Stimulated activated CD8-positive, alpha-beta memory T cell treated with anti-CD3 and anti-CD28 coated beads, Interleukin-4, amount 100 ng/mL, for 24 hours (primary cell): ENCODE measurements at regions not wholly inside any gene's neighbourhood (a gene's known extent, or its start where the extent isn't known, plus 50 kb on each side); places are given as distances from the start of the nearest gene placed in this dataset.
"Not testable (repeated sequence)": the region's sequence is repeated elsewhere in the genome, so short reads cannot be mapped to it uniquely, and the experiment has no call there.

Source experiments
- DNase-seq: peaks from one replicate; pipeline ENCODE4 v3.0.0-alpha.2; 2020; ENCODE audit warnings: low read depth

DNA sequence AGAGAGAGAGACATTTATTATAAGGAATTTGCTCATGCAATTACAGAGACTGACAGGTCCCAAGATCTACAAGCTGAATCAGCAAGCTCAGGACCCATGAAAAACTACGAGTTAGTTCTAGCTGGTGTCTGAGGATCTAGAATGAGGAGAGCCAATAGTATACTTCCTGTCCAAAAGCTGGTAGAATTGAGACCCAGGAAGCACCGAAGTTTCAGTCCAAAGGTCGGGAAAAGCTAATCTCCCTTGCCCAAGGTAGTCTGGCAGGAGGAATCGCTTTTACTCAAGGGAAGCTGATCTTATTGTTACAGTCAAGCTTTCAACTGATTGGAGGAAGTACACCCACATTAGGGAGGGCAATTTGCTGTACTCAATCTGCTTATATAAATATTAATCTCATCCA is 389.6 kb downstream of the ADCYAP1 start:
- DNase-seq: no peak

DNA sequence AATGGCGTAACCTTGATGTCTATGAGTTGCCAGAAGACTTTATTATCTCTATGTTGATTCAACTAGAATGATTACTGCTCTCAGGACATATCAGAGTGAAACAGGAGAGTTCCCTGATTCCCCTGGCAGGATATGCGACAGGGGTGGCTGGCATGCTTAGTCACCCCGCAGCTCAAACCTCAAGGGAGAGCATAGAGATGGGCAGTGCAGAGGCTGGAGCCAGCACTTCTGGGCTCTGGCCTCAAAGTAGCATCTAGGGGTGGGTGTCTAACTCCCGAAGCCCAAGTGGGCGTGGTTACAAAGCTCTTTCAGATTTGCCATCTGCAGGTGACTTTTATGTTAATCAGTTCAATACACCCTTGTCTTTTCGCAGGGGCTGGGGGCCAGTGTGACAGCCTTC is 391.6 kb downstream of the ADCYAP1 start:
- DNase-seq: no peak

DNA sequence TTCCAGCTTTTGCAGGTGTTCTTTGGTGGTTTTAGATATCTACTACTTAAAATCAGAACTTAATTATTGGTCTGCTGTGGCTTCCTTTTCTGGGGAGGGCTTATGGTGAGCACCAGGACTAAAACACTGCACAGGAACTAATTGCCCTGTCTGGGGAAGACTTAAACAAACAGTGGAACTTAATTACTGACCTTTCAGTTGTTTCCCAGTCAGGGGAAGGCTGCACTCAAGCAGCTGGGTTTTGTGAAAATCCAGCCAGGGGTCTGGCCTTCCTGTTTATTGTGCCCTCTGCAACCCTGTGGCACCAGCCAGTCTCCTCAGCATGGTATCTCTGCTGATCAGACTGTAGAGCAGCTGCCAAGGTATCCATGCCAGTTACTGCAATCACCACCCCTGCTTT is 398.2 kb downstream of the ADCYAP1 start:
- no peak for DNase-seq

DNA sequence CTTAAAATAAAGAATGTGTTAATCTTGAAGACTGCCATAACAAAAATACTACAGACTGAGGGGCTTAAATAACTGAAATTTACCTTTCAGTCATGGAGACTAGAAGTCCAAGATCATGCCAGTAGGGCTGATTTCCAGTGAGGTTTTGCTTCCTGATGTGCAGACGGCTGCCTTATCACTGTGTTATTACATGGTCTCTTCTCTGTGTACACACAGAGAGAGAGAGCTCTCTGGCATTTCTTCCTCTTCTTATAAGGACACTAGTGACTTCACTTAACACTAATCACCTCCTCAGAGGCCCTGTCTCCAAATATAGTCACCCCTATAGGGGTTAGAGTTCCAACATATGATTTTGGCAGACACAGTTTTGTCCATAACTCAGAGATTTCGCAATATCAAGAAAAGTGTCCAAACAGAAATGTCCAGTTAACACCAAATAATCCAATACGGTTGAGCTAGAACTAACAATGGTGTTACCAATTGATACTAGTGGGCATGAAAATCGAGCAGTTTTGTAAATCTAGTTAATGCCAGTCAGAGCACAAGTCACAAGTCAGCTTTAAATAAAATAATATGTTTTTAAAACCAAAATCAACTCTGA is 399.8 kb downstream of the ADCYAP1 start:
- DNase-seq: no peak

DNA sequence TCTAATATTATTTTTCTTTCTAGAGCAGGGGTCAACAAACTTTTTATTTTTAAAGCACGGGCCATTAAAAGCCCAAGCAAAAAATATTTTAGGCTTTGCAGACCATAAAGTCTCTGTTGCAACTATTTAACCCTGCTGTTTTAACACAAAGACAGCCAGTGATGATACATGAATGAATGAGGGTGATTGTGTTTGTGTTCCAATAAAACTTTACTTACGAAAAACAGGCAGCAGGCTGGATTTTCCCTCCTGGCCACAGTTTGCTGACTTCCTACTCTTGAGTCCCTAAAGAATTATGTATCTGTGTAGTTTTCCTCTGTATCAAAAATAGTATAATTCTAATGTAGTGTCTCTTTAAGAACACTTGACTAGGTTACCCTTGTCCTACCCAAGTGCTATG is 402.0 kb downstream of the ADCYAP1 start:
- no peak for DNase-seq

DNA sequence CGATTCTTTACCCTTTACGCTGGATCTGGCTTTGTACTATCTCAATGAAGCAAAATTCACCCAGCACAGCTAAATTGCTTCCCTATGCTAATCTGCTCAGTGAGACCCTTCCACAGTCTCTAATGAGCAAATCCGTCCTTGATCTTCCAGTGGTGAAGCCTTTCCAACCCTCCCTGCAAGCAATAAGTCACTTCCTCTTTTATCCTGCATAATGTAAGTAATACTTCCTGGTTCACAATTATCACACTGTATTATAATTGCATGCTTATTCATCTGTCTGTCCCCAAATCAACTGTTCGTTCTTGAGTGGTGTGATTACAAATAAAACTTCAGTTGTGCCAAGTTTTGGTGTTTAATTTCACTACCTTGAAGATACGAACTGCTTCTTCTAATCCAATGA is 404.0 kb downstream of the ADCYAP1 start:
- DNase-seq: no peak

DNA sequence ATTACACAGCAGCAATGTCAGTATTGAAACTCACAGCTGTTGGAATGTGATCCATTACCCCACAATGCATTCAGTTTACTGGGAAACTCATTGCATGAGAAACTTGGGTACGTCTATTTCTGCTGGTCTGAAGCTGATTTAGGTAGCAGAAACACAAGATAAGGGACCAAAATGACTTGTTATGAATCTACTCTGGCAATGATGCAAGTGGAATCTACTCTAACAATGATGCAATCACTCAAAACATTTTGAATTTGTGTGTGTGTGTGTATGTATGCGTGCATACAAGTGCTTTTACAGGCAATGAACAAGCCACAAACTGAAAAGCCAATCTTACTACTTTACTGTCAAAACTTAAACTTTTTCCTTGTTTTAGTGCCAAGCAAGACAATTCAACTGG is 406.7 kb downstream of the ADCYAP1 start:
- no peak for DNase-seq

DNA sequence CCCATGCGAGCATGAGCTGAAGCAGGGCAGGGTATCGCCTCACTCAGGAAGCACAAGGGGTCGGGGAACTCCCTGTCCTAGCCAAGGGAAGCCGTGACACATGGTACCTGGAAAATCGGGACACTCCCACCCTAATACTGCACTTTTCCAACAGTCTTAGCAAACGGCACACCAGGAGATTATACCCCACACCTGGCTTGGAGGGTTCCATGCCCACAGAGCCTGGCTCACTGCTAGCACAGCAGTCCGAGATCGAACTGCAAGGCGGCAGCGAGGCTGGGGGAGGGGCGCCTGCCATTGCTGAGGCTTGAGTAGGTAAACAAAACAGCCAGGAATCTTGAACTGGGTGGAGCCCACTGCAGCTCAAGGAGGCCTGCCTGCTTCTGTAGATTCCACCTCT is 430.7 kb downstream of the ADCYAP1 start:
- not testable (repeated sequence) for DNase-seq

DNA sequence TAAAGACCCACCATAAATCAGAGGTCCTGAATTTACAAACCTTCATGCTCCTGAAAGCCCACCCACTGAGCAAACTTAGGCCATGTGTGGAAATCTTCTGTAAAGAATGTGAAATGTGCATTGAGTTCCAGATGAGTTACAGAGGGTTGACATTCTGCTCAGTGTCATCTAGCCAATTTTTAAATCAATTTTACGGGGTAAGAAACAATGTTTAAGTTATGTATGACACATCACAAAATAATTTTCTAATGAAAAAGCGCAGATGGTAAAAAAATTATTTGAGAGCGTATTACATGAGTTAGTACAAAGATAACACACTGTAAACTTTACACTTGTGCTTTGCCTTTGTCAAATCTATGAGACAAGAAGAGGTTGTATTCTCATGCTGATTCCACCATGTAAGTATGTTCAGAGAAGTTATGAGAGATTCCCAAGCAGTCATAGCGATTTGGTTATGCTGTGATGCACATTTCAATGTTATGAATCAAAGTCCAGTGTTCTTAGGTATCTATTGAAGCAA is 446.3 kb downstream of the ADCYAP1 start:
- DNase-seq: no peak

DNA sequence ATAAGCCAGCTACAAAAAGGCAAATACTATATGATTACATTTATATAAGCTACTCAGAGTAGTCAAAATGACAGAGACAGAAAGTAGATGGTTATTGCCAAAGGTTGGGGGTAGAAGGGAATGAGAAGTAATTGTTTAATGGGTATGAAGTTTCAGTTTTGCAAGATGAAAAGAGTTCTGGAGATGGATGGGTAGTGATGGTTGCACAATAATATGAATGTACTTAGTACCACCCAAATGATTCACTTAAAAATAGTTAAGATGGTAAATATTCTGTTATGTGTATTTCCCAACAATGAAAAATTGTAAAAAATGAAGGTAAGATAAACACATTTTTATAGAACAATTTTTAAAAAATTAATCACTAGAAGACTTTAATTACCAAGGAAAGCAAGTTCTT is 448.4 kb downstream of the ADCYAP1 start:
- no peak for DNase-seq

DNA sequence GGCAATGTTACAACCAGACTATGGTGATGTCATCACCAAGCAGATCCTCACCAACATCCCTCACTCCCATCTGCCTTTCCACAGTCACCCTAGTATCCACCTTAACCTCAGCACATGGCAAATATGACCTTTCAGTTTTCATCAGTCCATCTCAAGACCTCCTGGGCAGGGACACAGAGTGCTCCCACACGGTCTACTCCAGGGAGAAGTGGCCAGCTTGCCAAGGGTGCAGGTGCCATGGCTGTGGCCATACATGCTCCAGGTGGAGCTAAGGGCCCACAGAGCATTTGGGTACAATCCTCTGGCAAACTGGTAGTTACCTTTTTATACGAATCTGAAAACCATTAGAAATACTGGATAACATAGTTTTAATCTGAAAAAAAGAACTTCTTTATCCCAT is 453.1 kb downstream of the ADCYAP1 start:
- DNase-seq: no peak

DNA sequence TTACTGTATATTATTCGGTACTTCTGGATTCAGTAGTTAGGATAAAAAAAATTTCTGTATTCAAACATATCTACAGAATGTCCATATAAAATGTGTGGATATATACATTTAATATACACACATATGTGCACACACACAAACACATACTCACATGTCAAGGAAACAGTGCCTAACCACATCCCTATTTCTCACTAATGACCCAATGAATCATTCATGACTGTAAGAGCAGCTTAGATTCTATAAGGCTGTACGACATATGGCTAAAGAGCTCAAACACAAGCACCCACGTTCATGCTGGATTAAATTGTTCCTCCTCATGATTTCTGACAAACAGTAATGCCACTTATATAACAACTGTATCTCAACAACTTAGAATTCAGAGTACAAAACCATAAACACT is 457.3 kb downstream of the ADCYAP1 start:
- DNase-seq: no peak

DNA sequence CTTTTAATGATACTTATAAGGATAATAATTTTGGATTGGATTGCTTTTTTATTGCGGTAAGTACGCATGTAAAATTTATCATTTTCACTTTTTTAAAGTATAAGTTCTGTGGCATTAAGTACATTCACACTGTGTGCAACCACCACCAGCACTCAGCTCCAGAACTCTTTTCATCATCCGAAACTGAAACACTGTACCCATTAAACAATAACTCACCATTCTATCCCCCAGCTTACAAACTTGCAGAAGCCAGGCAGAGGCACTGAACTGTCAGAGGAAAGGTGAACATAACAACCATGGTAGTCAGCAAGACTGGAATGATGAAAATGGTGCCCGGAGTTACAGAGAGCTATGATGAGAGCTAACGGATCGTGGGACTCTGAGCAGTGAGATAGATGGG is 465.9 kb downstream of the ADCYAP1 start:
- no peak for DNase-seq

DNA sequence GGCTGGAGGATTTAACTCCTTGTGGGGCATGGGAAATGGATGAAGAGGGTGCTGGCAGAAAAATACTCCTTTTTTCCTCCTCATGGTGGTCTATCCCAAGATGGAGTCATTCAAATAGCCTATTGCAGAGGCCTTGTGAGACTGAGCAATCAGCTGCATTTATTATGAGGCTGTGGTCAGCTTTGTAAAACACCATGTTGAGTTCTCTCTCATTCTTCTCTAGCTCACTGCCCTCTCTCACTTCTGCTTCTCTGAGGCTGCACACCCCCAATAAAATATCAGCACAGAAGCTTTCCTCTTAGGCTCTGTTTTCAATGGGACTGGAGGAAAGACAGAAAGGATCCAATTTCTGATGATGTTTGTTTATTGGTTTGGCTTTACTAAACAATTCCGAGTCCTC is 467.1 kb downstream of the ADCYAP1 start:
- no peak for DNase-seq

DNA sequence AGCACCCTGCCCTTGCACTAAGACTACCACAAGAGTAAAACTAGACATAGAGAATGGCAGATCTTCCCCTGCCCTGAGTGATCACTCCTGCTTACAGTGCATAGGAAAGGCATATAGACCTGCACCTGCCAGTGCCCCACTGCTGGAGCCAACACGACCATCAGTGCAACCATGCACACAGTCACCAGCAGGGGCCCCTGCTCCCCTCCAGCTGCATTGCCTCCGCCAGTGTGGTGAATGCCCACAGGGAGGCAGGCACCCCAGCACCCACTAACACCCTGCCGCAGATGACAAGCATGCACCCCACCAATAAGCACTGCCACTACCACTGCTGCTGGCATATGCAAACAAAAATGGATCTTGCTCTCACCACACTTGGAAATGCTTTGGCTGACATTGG is 478.8 kb downstream of the ADCYAP1 start:
- no peak for DNase-seq

DNA sequence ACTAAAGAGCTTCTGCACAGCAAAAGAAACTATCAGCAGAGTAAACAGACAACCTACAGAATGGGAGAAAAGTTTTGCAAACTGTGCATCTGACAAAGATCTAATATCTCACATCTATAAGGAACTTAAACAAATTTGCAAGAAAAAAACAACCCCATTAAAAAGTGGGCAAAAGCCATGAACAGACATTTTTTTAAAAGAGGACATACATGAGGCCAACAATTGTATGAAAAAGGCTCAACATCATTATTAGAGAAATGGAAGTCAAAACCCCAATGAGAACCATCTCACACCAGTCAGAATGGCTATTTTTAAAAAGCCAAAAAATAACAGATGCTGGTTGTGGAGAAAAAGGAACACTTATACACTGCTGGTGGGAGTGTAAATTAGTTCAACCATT is 483.8 kb downstream of the ADCYAP1 start:
- not testable (repeated sequence) for DNase-seq

DNA sequence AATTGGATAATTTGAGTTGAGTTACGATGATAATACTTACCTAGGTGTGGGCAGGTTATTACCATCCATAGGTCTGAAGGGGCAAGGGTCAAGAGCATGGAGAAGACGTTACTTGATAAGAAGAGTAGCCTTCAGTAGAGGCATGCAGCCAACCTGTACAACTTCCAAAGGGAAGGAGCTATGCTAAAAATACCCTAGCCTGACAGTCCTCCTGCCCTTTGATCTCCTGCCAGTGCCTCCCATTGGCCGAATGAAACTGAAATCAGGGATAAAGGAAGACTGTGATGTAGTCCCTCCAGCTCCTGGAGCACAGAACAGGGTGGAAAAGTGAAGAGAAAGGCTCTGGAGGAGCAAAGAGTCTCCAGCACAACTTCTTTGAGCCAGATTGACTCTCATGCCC is 487.4 kb downstream of the ADCYAP1 start:
- no peak for DNase-seq

DNA sequence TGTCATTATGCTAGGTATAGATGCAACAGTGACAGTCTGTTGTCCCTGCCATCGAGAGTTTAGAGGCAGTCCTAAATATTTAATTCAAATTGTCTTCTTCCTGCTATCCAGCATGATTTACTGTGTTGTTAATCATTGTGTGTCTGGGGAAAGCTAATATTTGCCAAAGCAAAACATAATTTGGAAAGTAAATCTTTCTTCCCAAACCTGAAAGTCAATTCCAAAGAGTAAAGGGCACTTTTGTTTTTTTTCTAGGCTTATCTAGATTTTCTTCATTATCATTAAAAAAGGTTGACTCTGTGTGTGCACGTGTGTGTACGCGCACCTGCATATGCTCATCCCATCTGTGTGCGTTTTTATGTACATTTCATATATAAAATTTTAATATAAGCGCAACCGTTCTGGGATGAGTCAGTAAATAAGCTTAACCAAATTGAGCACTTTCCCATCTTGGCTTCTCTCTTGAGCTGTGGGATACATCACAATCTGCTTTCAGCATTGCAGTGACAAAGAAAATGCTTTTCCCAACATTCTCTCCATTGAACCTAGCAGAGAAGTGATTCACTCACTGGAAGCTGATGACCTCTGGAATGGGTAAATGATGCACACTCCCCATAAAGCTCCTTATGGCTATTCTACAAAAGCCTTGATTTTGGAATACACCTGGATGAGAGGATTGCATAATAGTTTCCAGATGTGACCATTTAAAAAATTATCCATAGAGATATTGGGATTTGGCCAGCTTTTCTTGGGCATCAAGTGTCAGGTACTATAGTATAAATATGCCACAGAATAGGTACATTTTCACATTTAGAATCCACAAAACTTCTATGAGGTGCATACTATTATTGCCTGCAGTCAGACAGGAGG is 488.4 kb downstream of the ADCYAP1 start:
- DNase-seq: no peak

DNA sequence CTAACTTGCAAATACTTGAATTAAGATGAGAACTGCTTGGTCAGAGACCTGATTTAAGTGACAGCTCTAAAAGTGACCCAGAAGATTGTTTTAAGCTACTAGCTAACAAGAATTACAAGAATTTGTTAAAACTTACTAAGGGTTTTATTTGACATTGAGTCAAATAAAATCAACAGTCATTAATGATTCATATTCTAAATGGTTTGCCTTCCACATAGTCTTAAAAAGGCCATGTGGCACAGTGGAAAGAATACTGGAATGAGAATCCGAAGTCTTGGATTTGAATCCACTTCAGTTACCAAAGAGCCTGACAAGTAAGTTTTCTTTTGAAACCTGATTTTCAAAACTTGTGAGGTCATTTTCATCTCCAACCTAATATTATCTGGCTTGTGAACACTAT is 489.3 kb downstream of the ADCYAP1 start:
- no peak for DNase-seq

DNA sequence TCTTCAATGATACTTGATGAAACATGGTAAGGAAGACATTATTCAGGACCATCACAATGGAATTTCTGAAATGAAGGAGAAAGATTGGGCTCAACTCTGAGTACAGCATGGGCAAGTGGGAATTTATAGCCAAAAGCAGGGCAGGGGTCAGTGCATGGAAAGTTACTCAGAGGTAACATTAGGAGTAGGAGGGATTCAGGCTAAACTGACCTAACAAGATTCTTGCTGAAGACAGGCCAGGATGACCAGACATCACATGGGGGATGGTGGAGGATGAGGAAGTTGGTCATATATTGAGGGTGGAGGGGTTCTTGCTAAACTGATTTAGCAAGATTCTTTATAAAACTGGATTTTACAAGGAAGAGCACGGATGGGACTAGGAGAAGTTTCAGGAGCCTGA is 489.8 kb downstream of the ADCYAP1 start:
- DNase-seq: no peak

DNA sequence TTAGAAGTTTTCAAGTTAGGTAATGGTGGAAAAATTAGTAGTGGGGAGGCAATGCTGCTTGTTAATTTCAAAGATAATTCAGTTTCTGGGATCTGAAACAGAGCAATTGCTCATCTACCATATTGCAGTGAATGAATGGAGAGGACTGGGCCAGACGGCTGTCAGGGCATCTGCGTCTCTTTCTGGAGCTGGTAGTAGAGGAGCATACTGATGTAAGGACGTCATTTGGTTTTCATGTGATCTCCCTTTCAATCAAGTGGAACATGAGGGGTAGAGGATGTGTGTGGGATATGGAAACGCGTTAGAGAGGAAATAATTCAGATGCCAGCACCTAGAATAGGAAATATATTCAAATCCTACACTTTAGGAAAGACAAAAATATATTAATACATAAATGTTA is 490.3 kb downstream of the ADCYAP1 start:
- DNase-seq: no peak

DNA sequence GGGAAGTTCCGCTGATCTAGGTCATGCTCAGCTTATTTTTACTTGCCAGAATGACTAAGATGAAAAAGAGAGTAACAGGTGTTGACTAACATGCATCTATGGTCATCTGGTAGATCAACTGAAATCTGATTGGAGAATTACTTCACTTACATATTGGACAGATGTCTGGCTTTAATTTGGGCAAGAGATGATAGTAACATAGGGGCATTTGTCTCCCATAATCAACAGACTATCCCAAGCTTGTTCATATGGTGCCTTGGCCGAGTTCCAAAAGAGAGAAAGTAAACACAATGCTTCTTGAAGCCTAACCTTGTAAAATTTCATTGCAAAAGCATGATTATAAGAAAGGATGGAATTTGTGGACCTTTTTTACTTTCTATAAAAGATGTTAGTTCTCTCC is 503.7 kb downstream of the ADCYAP1 start:
- DNase-seq: no peak

DNA sequence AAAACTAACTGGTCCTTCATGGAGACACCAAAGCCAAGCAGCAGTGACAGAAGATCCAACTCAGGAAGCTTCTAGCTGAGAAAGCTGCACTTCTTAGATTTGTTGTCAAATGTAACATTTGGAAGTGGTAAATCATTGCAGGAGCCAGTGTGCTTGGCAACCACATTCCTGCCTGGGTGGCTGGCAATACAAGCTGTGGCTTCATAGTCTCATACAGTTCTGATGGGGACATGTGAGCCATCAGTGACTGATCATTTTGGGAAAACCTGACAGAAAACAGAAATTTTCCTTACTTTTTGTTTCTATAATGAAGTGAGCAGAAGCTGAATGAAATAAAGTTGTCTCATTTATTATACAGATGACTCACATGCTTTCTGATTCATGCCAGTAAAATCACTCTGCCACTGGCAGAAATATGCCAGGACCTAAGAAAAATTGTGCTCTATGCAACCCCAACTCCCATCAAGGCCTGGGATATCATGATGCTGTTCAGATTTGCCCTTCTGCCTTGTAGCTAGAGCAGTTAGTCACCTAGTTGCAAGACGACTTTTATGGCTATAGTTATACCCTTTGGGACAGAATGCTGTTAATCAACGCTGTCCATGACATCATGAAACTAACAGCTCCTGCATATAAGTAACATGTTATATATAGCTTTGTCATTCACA is 508.1 kb downstream of the ADCYAP1 start:
- no peak for DNase-seq
